Adrenal gland (tissue), 9 donors: ENCODE measurements at regions not wholly inside any gene's neighbourhood (a gene's known extent, or its start where the extent isn't known, plus 50 kb on each side); places are given as distances from the start of the nearest gene placed in this dataset.

Experiments used
- DNase-seq, 7 donors: peaks; one replicate each; pipeline ENCODE4 v3.0.0-alpha.2; 2019 to 2020
- H3K27ac ChIP-seq, 5 donors: fragments of 200-600 bp; sonication (generic) in 4 of 5; 1 replicate in 3 of 5; 2 replicates in 2 of 5; pipeline versions ENCODE4 v1.5.1 to v1.8.0; 2016 to 2020; ENCODE audit warnings: mild to moderate bottlenecking in 1 of 5
- H3K27me3 ChIP-seq: fragments of 200-600 bp; 2 replicates; pipeline ENCODE4 v1.8.0; 2021
- H3K36me3 ChIP-seq, 2 donors: fragments of 200-600 bp; replicated peaks in 1 of 2; 1 replicate in 1 of 2; 2 replicates in 1 of 2; pipeline versions ENCODE4 v1.5.1 to v1.8.0; 2018 to 2022
- H3K4me1 ChIP-seq, 2 donors: fragments of 200-600 bp; replicated peaks in 1 of 2; 1 replicate in 1 of 2; 2 replicates in 1 of 2; pipeline versions ENCODE4 v1.5.1 to v1.8.0; 2018 to 2021
- H3K4me3 ChIP-seq, 4 donors: fragments of 200-600 bp; sonication (generic) in 3 of 4; one replicate each; pipeline ENCODE4 v1.5.1; 2016 to 2018
- H3K9me3 ChIP-seq, 3 donors: fragments of 200-600 bp; sonication (generic) in 1 of 3; replicated peaks in 1 of 3; 1 replicate in 2 of 3; 2 replicates in 1 of 3; pipeline versions ENCODE4 v1.5.1 to v1.8.0; 2016 to 2021
- POLR2A ChIP-seq, 2 donors: fragments of 450-650 bp; IDR thresholded peaks; one replicate each; pipeline ENCODE4 v1.6.1; 2017; ENCODE audit warnings: antibody characterized with exemption in 2 of 2, mild to moderate bottlenecking in 2 of 2, moderate library complexity in 1 of 2
- WGBS, 4 donors: extraction: QIAGEN DNeasy Blood & Tissue Kit in 2 of 4; methylation state at CpG; one replicate each; pipeline versions ENCODE4 v1.1.5 to v1.1.7; 2013 to 2017; 5-methylcytosine and 5-hydroxymethylcytosine counted together
- intact Hi-C, 2 donors: fragments of 100-400 bp; cut with DNase I; formaldehyde crosslinking; loops; one replicate each; pipeline versions ENCODE4 v1.14.1 to v1.15.0; 2022 to 2023
- TF ChIP-seq, protein P1 (sequence below), 6 experiments: fragments of 450-650 bp in 4 of 6; fragments of 200-600 bp in 2 of 6; sonication (generic) in 1 of 6; IDR thresholded peaks; 1 replicate in 5 of 6; 2 replicates in 1 of 6; pipeline versions ENCODE4 v1.5.1 to v1.8.0; 2016 to 2021; ENCODE audit warnings: antibody characterized with exemption in 6 of 6, mild to moderate bottlenecking in 2 of 6, moderate library complexity in 1 of 6
- donor health status: healthy with polysubstance abuse.
- donor health status: Bipolar disorder and iron deficiency.
- donor health status: DM: yes; HTN: yes; CAD: no.
- donor health status: DM: no; HTN: no; CAD: no.
- donor health status: DM: no; HTN: no; CAD: no.

DNA sequence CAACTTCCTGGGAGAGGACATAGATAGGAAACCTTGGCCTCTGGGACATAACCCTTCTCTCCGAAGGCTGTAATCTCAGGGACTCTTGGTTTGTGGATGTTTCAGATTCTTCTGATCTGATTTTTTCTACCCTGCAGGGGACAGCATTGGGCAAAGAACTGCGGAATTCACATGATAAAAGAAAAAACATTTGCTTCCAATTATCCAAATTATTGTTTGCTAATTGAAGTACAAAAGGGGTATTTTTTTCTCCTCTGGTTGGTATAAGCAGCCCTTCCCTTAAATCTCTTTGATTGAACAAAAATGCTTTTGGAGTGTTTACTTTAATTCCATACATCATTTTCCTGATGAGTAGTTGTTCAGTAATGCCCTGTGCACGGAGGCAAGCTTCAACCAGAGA, 251.7 kb upstream of the IRX3 start:
- no peaks in the 10 kb centered on the region for H3K9me3 ChIP-seq
- DNase-seq = no peak
- H3K4me1 ChIP-seq = no peaks in the 10 kb centered on the region
- no peak overlapping the region for H3K4me3 ChIP-seq
- TF ChIP-seq, protein P1, sequence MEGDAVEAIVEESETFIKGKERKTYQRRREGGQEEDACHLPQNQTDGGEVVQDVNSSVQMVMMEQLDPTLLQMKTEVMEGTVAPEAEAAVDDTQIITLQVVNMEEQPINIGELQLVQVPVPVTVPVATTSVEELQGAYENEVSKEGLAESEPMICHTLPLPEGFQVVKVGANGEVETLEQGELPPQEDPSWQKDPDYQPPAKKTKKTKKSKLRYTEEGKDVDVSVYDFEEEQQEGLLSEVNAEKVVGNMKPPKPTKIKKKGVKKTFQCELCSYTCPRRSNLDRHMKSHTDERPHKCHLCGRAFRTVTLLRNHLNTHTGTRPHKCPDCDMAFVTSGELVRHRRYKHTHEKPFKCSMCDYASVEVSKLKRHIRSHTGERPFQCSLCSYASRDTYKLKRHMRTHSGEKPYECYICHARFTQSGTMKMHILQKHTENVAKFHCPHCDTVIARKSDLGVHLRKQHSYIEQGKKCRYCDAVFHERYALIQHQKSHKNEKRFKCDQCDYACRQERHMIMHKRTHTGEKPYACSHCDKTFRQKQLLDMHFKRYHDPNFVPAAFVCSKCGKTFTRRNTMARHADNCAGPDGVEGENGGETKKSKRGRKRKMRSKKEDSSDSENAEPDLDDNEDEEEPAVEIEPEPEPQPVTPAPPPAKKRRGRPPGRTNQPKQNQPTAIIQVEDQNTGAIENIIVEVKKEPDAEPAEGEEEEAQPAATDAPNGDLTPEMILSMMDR (IDR thresholded peaks at IDR 0.05) = no peak
- TF ChIP-seq POLR2A (IDR thresholded peaks at IDR 0.05) = no peak
- no peak overlapping the region for H3K27ac ChIP-seq
- 34 to 47% (median 41%) methylated on average over 3 of the region's 3 CpGs for WGBS, 4 donors
- peaks cover 12% of the 10 kb centered on the region for H3K27me3 ChIP-seq
- intact Hi-C loops = no loop called here
- no peaks in the 10 kb centered on the region for H3K36me3 ChIP-seq

DNA sequence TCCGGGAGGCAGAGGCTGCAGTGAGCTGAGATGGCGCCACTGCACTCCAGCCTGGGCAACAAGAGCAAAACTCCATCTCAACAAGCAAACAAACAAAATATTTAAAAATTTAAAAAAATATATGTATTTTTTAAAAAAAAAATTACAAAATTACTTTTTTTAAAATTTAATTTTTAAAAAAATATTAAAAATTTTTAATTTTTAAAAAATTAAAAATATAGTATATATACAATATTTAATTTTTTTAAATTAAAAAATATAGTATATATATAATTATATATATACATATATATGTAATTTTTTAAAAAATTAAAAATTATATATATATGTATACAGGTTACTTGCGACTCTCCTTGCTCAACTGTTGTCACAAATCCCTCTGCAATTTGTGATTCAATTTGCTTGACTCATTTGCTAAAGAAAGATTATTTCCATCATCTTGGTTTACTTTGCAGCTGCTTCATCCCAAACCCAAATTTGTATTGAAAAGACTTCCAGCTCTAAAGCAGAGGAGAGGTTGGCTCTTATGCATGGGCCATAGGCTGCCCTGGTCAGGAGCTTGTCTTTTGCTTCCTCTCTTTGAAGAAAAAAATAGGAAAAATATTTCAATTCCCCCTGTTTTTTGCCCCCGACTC, 247.4 kb upstream of the IRX3 start:
- no peak overlapping the region for H3K4me3 ChIP-seq
- TF ChIP-seq, protein P1 (IDR thresholded peaks at IDR 0.05) = no peak
- TF ChIP-seq POLR2A (IDR thresholded peaks at IDR 0.05) = no peak
- no peaks in the 10 kb centered on the region for H3K4me1 ChIP-seq
- intact Hi-C loops = no loop called here
- H3K9me3 ChIP-seq = no peaks in the 10 kb centered on the region
- no peak for DNase-seq
- H3K27ac ChIP-seq = no peak overlapping the region
- 86 to 94% (median 91%) methylated on average over 4 of the region's 4 CpGs for WGBS, 4 donors
- peaks cover 1% of the 10 kb centered on the region for H3K27me3 ChIP-seq
- H3K36me3 ChIP-seq = no peaks in the 10 kb centered on the region

DNA sequence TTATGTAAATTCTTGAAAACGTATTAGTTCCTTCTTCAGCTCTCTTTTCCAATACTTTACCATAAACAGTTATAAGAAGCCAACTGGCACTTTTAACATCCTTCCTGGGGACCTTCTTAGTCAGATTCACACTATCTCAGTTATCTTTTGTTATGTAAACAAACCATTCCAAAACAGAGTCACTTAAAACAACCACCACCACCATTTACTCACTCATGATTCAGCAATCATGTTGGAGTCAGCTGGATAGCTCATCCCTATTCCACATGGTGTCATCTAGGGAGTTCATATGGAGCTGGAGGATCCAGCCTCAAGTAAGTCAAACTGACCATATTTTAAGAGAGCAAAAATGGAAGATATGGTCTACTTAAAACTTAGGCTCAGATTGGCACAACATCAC, 240.3 kb upstream of the IRX3 start:
- DNase-seq = no peak
- intact Hi-C loops = no loop called here
- Histone ChIP-seq H3K4me3 (no peak overlapping the region), H3K9me3 (peaks cover 0 to 10% (median 0%) of the 10 kb centered on the region in 3 donors), H3K4me1 (no peaks in the 10 kb centered on the region), H3K36me3 (no peaks in the 10 kb centered on the region), H3K27me3 (no peaks in the 10 kb centered on the region), H3K27ac (no peak overlapping the region)
- no peak for TF ChIP-seq POLR2A (IDR thresholded peaks at IDR 0.05)
- TF ChIP-seq, protein P1 (IDR thresholded peaks at IDR 0.05) = no peak
- WGBS, 4 donors = 66 to 79% (median 67%) methylated on average over 1 of the region's 1 CpG

- intact Hi-C loops = no loop called here
- Histone ChIP-seq H3K27ac (no peak overlapping the region), H3K36me3 (no peaks in the 10 kb centered on the region), H3K4me3 (no peak overlapping the region), H3K4me1 (no peaks in the 10 kb centered on the region), H3K9me3 (peaks cover 0 to 10% (median 0%) of the 10 kb centered on the region in 3 donors), H3K27me3 (no peaks in the 10 kb centered on the region)
- DNase-seq = no peak
- TF ChIP-seq, protein P1 (IDR thresholded peaks at IDR 0.05) = no peak
- no peak for TF ChIP-seq POLR2A (IDR thresholded peaks at IDR 0.05)
- WGBS, 4 donors = 45 to 84% (median 73%) methylated on average over 1 of the region's 1 CpG
These were observed 239.5 kb upstream of the IRX3 start for GRCh38 chr16:54526087-54526486.
